Activated CD8-positive, alpha-beta memory T cell treated with anti-CD3 and anti-CD28 coated beads, Interleukin-2, amount 50 U/mL, for 24 hours (primary cell): ENCODE measurements at regions not wholly inside any gene's neighbourhood (a gene's known extent, or its start where the extent isn't known, plus 50 kb on each side); places are given as distances from the start of the nearest gene placed in this dataset.
"Not testable (repeated sequence)": the region's sequence is repeated elsewhere in the genome, so short reads cannot be mapped to it uniquely, and the experiment has no call there.

ENCODE experiments used
- DNase-seq: peaks from one replicate; pipeline ENCODE4 v3.0.0-alpha.2; 2020; ENCODE audit errors: extremely low read depth

DNA sequence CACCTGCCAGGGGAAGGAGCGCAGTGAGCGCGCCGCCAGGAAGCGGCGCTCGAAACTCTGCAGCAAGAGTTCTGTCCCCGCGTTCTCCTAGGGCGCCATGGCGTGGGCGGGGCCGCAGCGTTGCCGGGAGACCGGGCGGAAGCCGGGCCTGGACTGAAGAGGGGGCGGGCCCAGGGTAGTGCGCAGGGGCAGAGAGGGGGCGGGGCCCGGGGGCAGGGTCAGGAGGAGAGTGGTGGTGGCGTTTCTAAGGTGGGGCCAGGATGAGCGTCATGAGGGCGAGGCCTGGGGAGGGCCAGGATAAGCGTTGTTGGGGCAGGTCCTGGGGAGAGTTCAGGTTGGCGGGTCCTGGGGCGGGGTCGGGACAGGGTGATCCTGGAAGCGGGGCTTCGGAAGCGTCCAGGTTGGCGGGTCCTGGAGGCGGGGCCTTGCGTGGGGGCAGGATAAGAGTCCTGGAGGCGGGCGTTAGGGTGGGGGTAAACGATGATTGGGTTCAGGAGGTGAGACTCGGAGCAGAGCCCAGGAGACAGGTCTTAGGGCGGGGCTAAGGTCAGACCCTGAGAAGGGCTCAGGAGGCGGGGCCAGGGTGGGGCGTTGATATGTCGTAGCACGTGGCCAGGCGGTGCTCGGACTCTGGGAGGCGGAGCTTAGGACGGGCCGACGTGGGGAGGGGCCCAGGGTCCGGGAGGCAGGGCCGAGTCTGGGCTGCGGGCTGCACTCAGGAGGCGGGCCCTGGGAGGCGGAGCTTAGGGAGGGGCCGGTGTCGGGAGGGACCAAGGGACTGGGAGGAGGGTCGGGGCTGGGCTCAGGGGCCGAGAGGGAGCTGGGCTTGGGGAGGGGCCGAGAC, 189.4 kb downstream of the ADRA2C start:
- DNase-seq: peak; percentile 98

GRCh38 chr4:3956165-3956867, 190.1 kb downstream of the ADRA2C start:
- not testable (repeated sequence) for DNase-seq

- not testable (repeated sequence) for DNase-seq
Measured at GRCh38 chr4:3961091-3961672, 195.0 kb downstream of the ADRA2C start.

DNA sequence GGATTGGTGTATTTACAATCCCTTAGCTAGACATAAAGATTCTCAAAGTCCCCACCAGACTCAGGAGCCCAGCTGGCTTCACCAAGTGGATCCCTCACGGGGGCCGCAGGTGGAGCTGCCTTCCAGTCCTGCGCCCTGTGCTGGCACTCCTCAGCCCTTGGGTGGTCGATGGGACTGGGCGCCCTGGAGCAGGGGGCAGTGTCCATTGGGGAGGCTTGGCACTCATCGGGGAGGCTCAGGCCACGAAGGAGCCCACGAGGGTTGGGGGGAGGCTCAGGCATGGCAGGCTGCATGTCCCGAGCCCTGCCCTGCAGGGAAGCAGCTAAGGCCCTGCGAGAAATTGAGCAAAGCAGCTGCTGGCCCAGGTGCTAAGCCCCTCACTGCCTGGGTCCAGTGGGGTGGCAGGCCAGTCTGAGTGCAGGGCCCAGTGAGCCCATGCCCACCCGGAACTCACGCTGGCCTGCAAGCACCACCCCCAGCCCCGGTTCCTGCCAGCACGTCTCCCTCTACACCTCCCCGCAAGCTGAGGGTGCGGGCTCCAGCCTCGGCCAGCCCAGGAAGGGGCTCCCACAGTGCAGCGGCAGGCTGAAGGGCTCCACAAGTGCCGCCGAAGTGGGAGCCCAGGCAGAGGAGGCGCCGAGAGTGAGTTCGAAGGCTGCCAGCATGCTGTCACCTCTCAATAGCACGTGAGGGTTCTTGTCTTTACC, 198.5 kb downstream of the ADRA2C start:
- DNase-seq: not testable (repeated sequence)

GRCh38 chr4:3967204-3967603, 201.0 kb downstream of the ADRA2C start:
- DNase-seq: not testable (repeated sequence)

GRCh38 chr4:3972626-3973025, 206.4 kb downstream of the ADRA2C start:
- DNase-seq: not testable (repeated sequence)

GRCh38 chr4:3973581-3974200, 207.5 kb downstream of the ADRA2C start:
- not testable (repeated sequence) for DNase-seq

DNA sequence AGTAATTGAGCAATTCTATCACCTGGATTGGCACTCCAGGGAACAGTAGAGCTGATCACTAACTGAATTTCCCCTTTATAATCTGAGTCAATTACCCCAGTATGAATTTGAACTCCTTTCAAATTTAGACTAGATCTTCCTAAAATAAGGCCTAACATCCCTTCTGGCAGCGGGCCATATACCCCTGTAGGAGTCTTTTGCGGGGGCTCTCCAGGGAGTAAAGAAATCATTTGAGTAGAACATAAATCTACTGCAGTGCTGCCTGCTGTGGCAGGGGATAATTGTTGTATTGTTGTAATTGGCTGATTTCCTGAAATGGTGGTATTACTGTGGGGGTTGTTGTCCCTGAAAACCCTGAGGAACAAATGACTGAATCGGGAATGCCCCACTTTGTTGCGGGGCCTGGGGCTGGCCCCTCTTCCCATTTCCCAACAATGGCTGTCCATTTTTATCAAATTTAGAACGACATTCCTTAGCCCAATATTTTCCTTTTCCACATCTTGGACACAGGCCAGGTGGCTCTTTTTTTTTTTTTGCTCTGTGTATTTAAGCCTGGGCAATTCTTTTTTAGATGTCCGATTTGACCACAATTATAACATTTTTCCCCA, 217.4 kb downstream of the ADRA2C start:
- DNase-seq: not testable (repeated sequence)

- DNase-seq: not testable (repeated sequence)
Measured at GRCh38 chr4:3984796-3985195, 218.6 kb downstream of the ADRA2C start.

- not testable (repeated sequence) for DNase-seq
Measured at GRCh38 chr4:3986412-3986811, 220.2 kb downstream of the ADRA2C start.

DNA sequence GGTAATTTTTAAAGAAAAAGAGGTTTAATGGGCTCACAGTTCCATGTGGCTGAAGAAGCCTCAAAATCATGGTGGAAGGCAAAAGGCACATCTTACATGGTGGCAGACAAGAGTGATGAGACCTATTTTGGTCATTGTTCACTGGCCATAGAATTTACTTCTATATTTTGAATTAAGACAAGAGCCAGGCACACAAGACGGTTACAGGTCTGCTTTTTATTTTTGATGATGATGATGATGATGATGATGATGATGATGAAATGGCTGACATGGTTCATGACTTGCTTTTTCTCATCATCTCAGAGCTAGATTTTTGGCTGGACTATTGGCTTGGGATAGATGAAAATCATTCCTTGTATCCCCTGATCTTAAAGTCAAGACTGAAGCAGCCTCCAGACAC, 229.3 kb downstream of the OTOP1 start:
- not testable (repeated sequence) for DNase-seq

DNA sequence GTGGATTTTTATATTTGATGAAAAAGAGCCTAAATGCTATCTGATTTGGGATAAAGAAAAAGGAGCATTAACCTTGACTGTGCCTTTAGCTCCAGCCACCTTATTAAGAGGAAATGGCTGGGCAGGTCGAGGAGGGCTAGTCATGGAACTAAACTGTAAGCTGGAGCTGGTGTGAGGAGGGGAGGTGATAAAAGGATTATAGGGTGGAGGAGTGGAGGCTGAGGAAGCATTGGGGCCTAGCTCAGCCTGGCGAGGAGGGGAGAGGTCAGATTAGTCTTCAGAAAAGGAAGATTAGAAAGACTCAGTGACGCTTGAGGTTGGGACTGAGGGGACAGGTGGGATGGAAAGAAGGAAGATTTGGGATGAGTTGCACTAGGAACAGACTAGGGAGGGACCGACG, 222.7 kb downstream of the OTOP1 start:
- DNase-seq: not testable (repeated sequence)

GRCh38 chr4:4004702-4005101, 222.0 kb downstream of the OTOP1 start:
- not testable (repeated sequence) for DNase-seq

DNA sequence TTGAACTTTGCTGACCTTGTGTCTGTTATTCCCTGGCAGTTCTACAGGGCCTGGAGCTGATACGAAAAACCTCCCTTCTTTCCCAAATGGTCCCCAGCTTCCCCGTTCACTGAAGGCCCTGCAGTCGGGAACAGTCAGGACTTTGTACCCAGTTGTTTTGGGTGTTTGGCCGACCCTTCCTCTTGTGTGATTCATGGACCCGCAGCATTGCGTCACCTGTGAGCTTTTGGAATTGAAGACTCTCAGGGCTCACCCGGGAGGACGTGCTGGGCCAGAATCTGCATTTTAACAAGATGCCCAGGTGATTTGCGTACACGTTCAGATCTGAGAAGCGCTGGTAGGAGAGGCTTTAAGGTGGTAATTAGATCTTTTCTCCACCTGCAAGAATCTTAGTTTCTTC, 220.4 kb downstream of the OTOP1 start:
- not testable (repeated sequence) for DNase-seq

DNA sequence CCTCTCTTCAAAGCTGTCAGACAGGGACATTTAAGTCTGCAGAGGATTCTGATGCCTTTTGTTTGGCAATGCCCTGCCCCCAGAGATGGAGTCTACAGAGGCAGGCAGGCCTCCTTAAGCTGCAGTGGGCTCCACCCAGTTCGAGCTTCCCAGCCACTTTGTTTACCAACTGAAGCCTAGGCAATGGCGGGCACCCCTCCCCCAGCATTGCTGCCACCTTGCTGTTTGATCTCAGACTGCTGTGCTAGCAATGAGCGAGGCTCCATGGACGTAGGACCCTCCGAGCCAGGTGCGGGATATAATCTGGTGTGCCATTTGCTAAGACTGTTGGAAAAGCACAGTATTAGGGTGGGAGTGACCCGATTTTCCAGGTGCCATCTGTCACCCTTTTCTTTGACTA, 207.7 kb downstream of the OTOP1 start:
- DNase-seq: not testable (repeated sequence)

GRCh38 chr4:4021161-4021560, 205.6 kb downstream of the OTOP1 start:
- not testable (repeated sequence) for DNase-seq

DNA sequence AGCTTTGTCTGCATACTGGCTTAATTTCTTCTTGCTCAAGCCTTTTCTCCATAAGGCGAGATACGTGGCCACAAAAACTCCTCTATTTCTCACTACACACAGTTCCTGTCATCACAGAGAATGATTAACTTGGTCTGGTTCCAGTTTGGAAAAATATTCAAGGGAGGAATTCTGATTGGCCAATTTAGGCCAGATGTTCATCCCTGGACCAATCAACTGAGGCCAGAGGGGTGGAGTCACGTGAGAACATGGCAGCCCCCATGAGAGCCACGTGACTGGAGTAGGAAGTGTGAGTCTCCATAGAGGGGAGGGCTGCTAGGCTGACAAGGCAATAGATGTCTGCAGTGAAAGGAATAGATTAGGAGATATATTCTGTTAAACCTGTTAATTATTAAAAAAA, 200.0 kb downstream of the OTOP1 start:
- not testable (repeated sequence) for DNase-seq

DNA sequence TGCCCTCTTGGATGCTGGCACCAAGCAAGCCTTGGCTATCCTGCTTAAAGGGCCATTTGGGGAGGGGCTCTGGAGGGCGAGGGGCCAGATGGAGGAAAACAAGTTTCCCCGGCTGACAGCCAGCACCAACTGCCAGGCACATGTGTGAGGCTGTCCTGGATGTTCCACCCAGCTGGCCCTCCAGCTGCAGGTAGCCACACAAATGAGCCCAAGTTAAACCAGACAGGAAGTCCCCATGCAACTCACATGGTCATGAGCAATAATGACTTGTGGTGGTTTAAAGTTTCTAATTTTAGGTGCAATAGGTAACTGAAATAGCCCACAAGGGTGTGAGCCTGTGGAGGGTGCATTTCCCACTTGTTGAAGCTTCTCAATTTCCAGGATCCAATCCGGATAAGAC, 198.0 kb downstream of the OTOP1 start:
- DNase-seq: not testable (repeated sequence)

DNA sequence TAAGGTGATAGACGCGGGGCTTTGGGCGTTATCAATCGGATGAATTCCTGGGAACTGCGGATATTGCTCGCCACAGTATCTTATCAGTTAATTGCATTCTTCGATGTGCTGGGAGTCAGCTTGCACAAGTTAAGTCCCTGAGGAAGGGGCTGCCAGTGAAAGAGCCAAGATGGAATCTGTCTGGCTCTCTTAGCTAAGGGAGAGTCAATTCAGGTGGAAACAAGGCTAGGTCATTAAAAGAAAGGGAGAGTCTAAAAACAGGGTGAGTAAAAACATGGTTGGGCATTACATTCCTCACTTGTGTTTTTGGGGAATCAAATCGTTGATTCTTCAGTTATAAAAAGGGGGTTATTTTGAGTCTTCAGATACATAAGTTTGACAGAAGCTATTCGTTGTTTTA, 196.2 kb downstream of the OTOP1 start:
- DNase-seq: not testable (repeated sequence)

GRCh38 chr4:4031446-4032135, 195.1 kb downstream of the OTOP1 start:
- not testable (repeated sequence) for DNase-seq
